H1 (cell line): ENCODE measurements at regions not wholly inside any gene's neighbourhood (a gene's known extent, or its start where the extent isn't known, plus 50 kb on each side); places are given as distances from the start of the nearest gene placed in this dataset.

Experiments used
- CTCF ChIA-PET: fragments of 300-600 bp; sonication (Branson Sonifier 250); formaldehyde crosslinking; loops from one replicate; lab custom pipeline; 2021; ENCODE audit not compliant: partially characterized antibody; lab: Charles Lee
- POLR2A ChIA-PET: fragments of 300-600 bp; sonication (Branson Sonifier 250); formaldehyde crosslinking; loops from one replicate; lab custom pipeline; 2021; ENCODE audit warnings: inconsistent platforms; ENCODE audit not compliant: partially characterized antibody; lab: Charles Lee
- DNase-seq, 2 experiments: peaks; one replicate each; pipeline versions ENCODE4 v3.0.0 to v3.0.0-alpha.2; 2010 to 2022; ENCODE audit warnings: low spot score in 2 of 2, low read depth in 1 of 2, mixed read lengths in 1 of 2
- FAIRE-seq: peaks from 2 replicates; lab custom pipeline; 2011; peaks lifted over from hg19 to GRCh38; lab: Jason Lieb, UNC
- H2AFZ ChIP-seq: 2 replicates; pipeline ENCODE4 v1.8.1; 2012; ENCODE audit warnings: low read length, inconsistent platforms
- H2AK5ac ChIP-seq: 2 replicates; pipeline ENCODE4 v1.6.1; 2013; ENCODE audit warnings: low read depth, low read length
- H2BK120ac ChIP-seq: replicated peaks from 2 replicates; pipeline ENCODE3; 2013; ENCODE audit warnings: low read depth, low read length, inconsistent platforms
- H2BK12ac ChIP-seq: 2 replicates; pipeline ENCODE4 v1.6.1; 2013; ENCODE audit warnings: low read depth, low read length
- H2BK15ac ChIP-seq: 2 replicates; pipeline ENCODE4 v1.6.1; 2013; ENCODE audit warnings: low read length
- H2BK20ac ChIP-seq: 2 replicates; pipeline ENCODE4 v1.6.1; 2013; ENCODE audit warnings: low read length
- H2BK5ac ChIP-seq: 2 replicates; pipeline ENCODE4 v1.6.1; 2013; ENCODE audit warnings: low read depth, low read length
- H3K14ac ChIP-seq: 2 replicates; pipeline ENCODE4 v1.6.1; 2013; ENCODE audit warnings: inconsistent platforms; ENCODE audit not compliant: insufficient read length
- H3K18ac ChIP-seq: 2 replicates; pipeline ENCODE4 v1.6.1; 2013; ENCODE audit warnings: low read length; ENCODE audit errors: extremely low read depth
- H3K23ac ChIP-seq: 2 replicates; pipeline ENCODE4 v1.6.1; 2013; ENCODE audit warnings: inconsistent platforms; ENCODE audit not compliant: insufficient read length
- H3K23me2 ChIP-seq: 2 replicates; pipeline ENCODE4 v1.6.1; 2013; ENCODE audit warnings: low read depth, low read length
- H3K27ac ChIP-seq: 2 replicates; pipeline ENCODE4 v1.6.1; 2011; ENCODE audit warnings: low read depth, low read length, inconsistent platforms
- H3K27me3 ChIP-seq, 4 experiments: replicated peaks in 1 of 4; 1 replicate in 1 of 4; 2 replicates in 3 of 4; pipeline versions ENCODE4 v1.6.1 to v1.8.1; 2011 to 2013; ENCODE audit warnings: low read length in 3 of 4, mild to moderate bottlenecking in 3 of 4, inconsistent platforms in 2 of 4, mixed read lengths in 2 of 4, moderate library complexity in 1 of 4; ENCODE audit not compliant: control insufficient read depth in 3 of 4, insufficient read depth in 3 of 4; ENCODE audit errors: extremely low read depth in 1 of 4
- H3K36me3 ChIP-seq, 4 experiments: 2 replicates each; pipeline versions ENCODE4 v1.6.1 to v1.8.1; 2011 to 2013; ENCODE audit warnings: mild to moderate bottlenecking in 4 of 4, low read length in 3 of 4, moderate library complexity in 2 of 4, control low read depth in 1 of 4, inconsistent platforms in 1 of 4; ENCODE audit not compliant: insufficient read depth in 4 of 4, control insufficient read depth in 2 of 4
- H3K4ac ChIP-seq: replicated peaks from 2 replicates; pipeline ENCODE3; 2013; ENCODE audit warnings: low read length, low read depth, mixed read lengths, inconsistent platforms; ENCODE audit not compliant: insufficient read length
- H3K4me1 ChIP-seq, 4 experiments: replicated peaks in 1 of 4; 1 replicate in 1 of 4; 2 replicates in 3 of 4; pipeline versions ENCODE4 v1.6.1 to v1.8.1; 2011 to 2013; ENCODE audit warnings: low read length in 3 of 4, inconsistent platforms in 2 of 4, mixed read lengths in 1 of 4; ENCODE audit not compliant: insufficient read depth in 4 of 4, control insufficient read depth in 3 of 4
- H3K4me2 ChIP-seq, 2 experiments: 2 replicates each; pipeline versions ENCODE4 v1.6.1 to v1.8.1; 2011 to 2013; ENCODE audit warnings: low read depth in 2 of 2, low read length in 2 of 2, control low read depth in 1 of 2, inconsistent platforms in 1 of 2, mild to moderate bottlenecking in 1 of 2; ENCODE audit not compliant: insufficient read depth in 1 of 2
- H3K4me3 ChIP-seq, 4 experiments: fragments of 200-600, 300-600 bp in 1 of 4; sonication (generic), shearing (Covaris generic), sonication (Bioruptor Twin) in 1 of 4; 2 replicates each; pipeline versions ENCODE4 v1.5.1 to v1.8.1; 2011 to 2016; ENCODE audit warnings: low read length in 4 of 4, low read depth in 3 of 4, control low read depth in 2 of 4, inconsistent platforms in 2 of 4, mild to moderate bottlenecking in 2 of 4, mixed read lengths in 1 of 4, moderate library complexity in 1 of 4; ENCODE audit not compliant: insufficient read depth in 2 of 4; ENCODE audit errors: extremely low read depth in 1 of 4
- H3K56ac ChIP-seq: replicated peaks from 2 replicates; pipeline ENCODE3; 2013; ENCODE audit warnings: low read depth, mild to moderate bottlenecking, mixed read lengths, low read length, inconsistent platforms; ENCODE audit not compliant: insufficient read length
- H3K79me1 ChIP-seq: 2 replicates; pipeline ENCODE4 v1.6.1; 2013; ENCODE audit warnings: low read depth, low read length, control low read depth
- H3K79me2 ChIP-seq, 2 experiments: 2 replicates each; pipeline versions ENCODE4 v1.6.1 to v1.8.1; 2012 to 2013; ENCODE audit warnings: low read length in 2 of 2, mild to moderate bottlenecking in 2 of 2, inconsistent platforms in 1 of 2; ENCODE audit not compliant: insufficient read depth in 2 of 2, control insufficient read depth in 1 of 2
- H3K9ac ChIP-seq, 4 experiments: replicated peaks in 1 of 4; 1 replicate in 1 of 4; 2 replicates in 3 of 4; pipeline versions ENCODE4 v1.6.1 to v1.8.1; 2011 to 2013; ENCODE audit warnings: low read depth in 3 of 4, low read length in 3 of 4, control low read depth in 2 of 4, mild to moderate bottlenecking in 2 of 4, moderate library complexity in 2 of 4, inconsistent platforms in 1 of 4; ENCODE audit errors: extremely low read depth in 1 of 4
- H3K9me3 ChIP-seq, 2 experiments: 2 replicates each; pipeline versions ENCODE4 v1.6.1 to v1.8.1; 2012 to 2013; ENCODE audit warnings: mild to moderate bottlenecking in 2 of 2, moderate library complexity in 2 of 2, control low read depth in 1 of 2, inconsistent platforms in 1 of 2, low read depth in 1 of 2, low read length in 1 of 2, mixed read lengths in 1 of 2; ENCODE audit not compliant: insufficient read depth in 2 of 2
- H4K20me1 ChIP-seq, 2 experiments: replicated peaks in 1 of 2; 2 replicates each; pipeline versions ENCODE3 to v1.8.1; 2011 to 2013; ENCODE audit warnings: inconsistent platforms in 2 of 2, low read length in 2 of 2, mild to moderate bottlenecking in 1 of 2; ENCODE audit not compliant: insufficient read depth in 2 of 2, control insufficient read depth in 1 of 2
- H4K5ac ChIP-seq: 2 replicates; pipeline ENCODE4 v1.6.1; 2013; ENCODE audit warnings: low read length, low read depth, mixed read lengths, inconsistent platforms; ENCODE audit not compliant: insufficient read length
- H4K8ac ChIP-seq: 2 replicates; pipeline ENCODE4 v1.8.0; 2013; ENCODE audit warnings: mild to moderate bottlenecking, moderate library complexity, low read length, inconsistent platforms; ENCODE audit not compliant: insufficient read depth; ENCODE audit errors: extremely low read depth
- H4K91ac ChIP-seq: replicated peaks from 2 replicates; pipeline ENCODE3; 2013; ENCODE audit warnings: low read length, mixed read lengths, inconsistent platforms; ENCODE audit not compliant: insufficient read length
- ASH2L ChIP-seq: fragments of 200-600, 300-600 bp; sonication (generic); IDR thresholded peaks from one replicate; pipeline ENCODE4 v1.7.1; 2017; ENCODE audit warnings: low read length
- BACH1 ChIP-seq: IDR thresholded peaks from 2 replicates; pipeline ENCODE4 v1.6.1; 2012; ENCODE audit warnings: low read length, improper control_type of control experiment
- EGR1 ChIP-seq: IDR thresholded peaks from 2 replicates; pipeline ENCODE4 v1.6.1; 2011; ENCODE audit warnings: low read depth, low read length, borderline replicate concordance
- EP300 ChIP-seq, 2 experiments: IDR thresholded peaks; 1 replicate in 1 of 2; 2 replicates in 1 of 2; pipeline ENCODE4 v1.6.1; 2011 to 2012; ENCODE audit warnings: low read depth in 2 of 2, low read length in 2 of 2, mild to moderate bottlenecking in 2 of 2, borderline replicate concordance in 1 of 2, inconsistent platforms in 1 of 2, moderate library complexity in 1 of 2
- NANOG ChIP-seq: IDR thresholded peaks from 2 replicates; pipeline ENCODE4 v1.6.1; 2011; ENCODE audit warnings: low read length, low read depth, mild to moderate bottlenecking, inconsistent platforms; ENCODE audit not compliant: insufficient read depth, poor library complexity, severe bottlenecking
- PHF8 ChIP-seq: fragments of 200-600 bp; sonication (generic); conservative IDR thresholded peaks from 2 replicates; pipeline ENCODE4 v1.7.1; 2012; ENCODE audit warnings: low read depth, mild to moderate bottlenecking, inconsistent platforms, low read length, moderate library complexity
- SAP30 ChIP-seq: fragments of 300-600 bp; sonication (generic); IDR thresholded peaks from 2 replicates; pipeline ENCODE4 v1.7.1; 2012; ENCODE audit warnings: low read length, moderate library complexity, mild to moderate bottlenecking, inconsistent platforms; ENCODE audit not compliant: insufficient read depth, insufficient replicate concordance
- SP1 ChIP-seq: IDR thresholded peaks from 2 replicates; pipeline ENCODE4 v1.6.1; 2011; ENCODE audit warnings: low read depth, low read length
- SP2 ChIP-seq: IDR thresholded peaks from 2 replicates; pipeline ENCODE4 v1.6.1; 2012; ENCODE audit warnings: mild to moderate bottlenecking, low read length, inconsistent platforms
- SP4 ChIP-seq: IDR thresholded peaks from 2 replicates; pipeline ENCODE4 v1.6.1; 2012; ENCODE audit warnings: low read length, inconsistent platforms
- SRF ChIP-seq: IDR thresholded peaks from 2 replicates; pipeline ENCODE4 v1.6.1; 2011; ENCODE audit warnings: mild to moderate bottlenecking, low read depth, low read length, moderate library complexity
- TAF1 ChIP-seq: IDR thresholded peaks from 2 replicates; pipeline ENCODE4 v1.6.1; 2011; ENCODE audit warnings: mild to moderate bottlenecking, low read depth, low read length
- TCF12 ChIP-seq: IDR thresholded peaks from 2 replicates; pipeline ENCODE4 v1.6.1; 2011; ENCODE audit warnings: low read depth, mild to moderate bottlenecking, low read length
- TEAD4 ChIP-seq: IDR thresholded peaks from 2 replicates; pipeline ENCODE4 v1.6.1; 2012; ENCODE audit warnings: low read depth, low read length, inconsistent platforms, mixed read lengths
- WGBS, 2 experiments: shearing (Covaris generic) in 1 of 2; methylation state at CpG; one replicate each; pipeline versions ENCODE4 v1.1.6 to v1.1.7; 2013 to 2015; ENCODE audit warnings: low lambda C conversion rate in 2 of 2, mixed read lengths in 2 of 2, inconsistent platforms in 1 of 2, low coverage in 1 of 2, missing lambda C conversion rate in 1 of 2; ENCODE audit not compliant: insufficient replicate concordance in 2 of 2, insufficient coverage in 1 of 2, insufficient read length in 1 of 2; ENCODE audit errors: extremely low coverage in 1 of 2, missing lambda C conversion rate in 1 of 2; 5-methylcytosine and 5-hydroxymethylcytosine counted together
- TF ChIP-seq, protein P1 (sequence below): IDR thresholded peaks from 2 replicates; pipeline ENCODE4 v1.6.1; 2011; ENCODE audit warnings: low read length, improper control_type of control experiment

DNA sequence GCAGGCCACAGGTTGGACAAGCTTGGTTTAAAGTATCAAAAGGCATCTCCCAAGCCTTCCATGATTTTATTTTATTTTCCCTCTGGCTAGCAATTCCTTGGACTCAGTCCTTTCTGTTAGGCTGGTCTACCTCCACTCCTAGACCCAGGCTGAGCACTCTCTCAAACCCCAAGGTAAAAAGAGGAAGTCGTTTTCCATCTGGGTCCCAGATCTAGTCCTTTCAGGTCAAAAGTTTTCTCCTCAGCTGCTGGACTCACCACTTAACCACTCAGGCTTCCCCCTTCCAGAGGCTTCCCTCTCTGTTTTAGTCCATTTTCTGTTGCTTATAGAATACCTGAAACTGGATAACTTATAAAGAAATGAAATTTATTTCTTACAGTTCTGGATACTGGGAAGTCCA, 252.3 kb upstream of the MKLN1 start:
- Histone ChIP-seq H2BK5ac (no peak overlapping the region), H2AK5ac (no peak overlapping the region), H3K23ac (no peak overlapping the region), H4K8ac (no peak overlapping the region), H3K18ac (no peak overlapping the region), H4K5ac (no peak overlapping the region), H3K79me2 (peaks cover 0 to 5% of the 10 kb centered on the region in 2 experiments; a peak in 1 of 4 replicates), H3K27ac (no peak overlapping the region), H2BK20ac (no peak overlapping the region), H2AFZ (no peak overlapping the region), H3K36me3 (no peaks in the 10 kb centered on the region; a peak in 2 of 8 replicates), H3K14ac (no peak overlapping the region), H3K4me2 (no peak overlapping the region), H3K79me1 (no peaks in the 10 kb centered on the region), H3K27me3 (no peaks in the 10 kb centered on the region), H3K56ac (no peak overlapping the region), H3K9ac (no peak overlapping the region), H3K4me1 (peaks cover 0 to 8% (median 2%) of the 10 kb centered on the region in 4 experiments; a peak in 2 of 7 replicates), H3K4me3 (no peak overlapping the region), H4K20me1 (peaks cover 0 to 4% of the 10 kb centered on the region in 2 experiments), H2BK12ac (no peak overlapping the region), H4K91ac (no peak overlapping the region), H2BK120ac (no peak overlapping the region), H2BK15ac (no peak overlapping the region), H3K9me3 (no peaks in the 10 kb centered on the region), H3K4ac (no peak overlapping the region), H3K23me2 (no peaks in the 10 kb centered on the region)
- 93% methylated on average over 1 of the region's 1 CpG; no CpG with 5 or more reads in 1 of the 2 experiments for WGBS, 2 experiments
- POLR2A ChIA-PET = interaction anchor here (0.6 kb wide), 1 partner anchor 224 kb away, joined by 3 read pairs; no protein-coding TSS in a partner anchor
- CTCF ChIA-PET = no interaction called here
- DNase-seq (no peak), FAIRE-seq (no peak)
- TF ChIP-seq SP1 (no peak), PHF8 (no peak), TCF12 (no peak), ASH2L (no peak), TAF1 (no peak), TEAD4 (no peak), SAP30 (no peak), NANOG (no peak), SP2 (no peak), SP4 (no peak), EGR1 (no peak), BACH1 (no peak), EP300 (IDR thresholded peaks at IDR 0.05; ENCODE audit: borderline replicate concordance in 1 of 2, low read depth in 2 of 2, low read length in 2 of 2) (no peak), SRF (no peak)
- TF ChIP-seq, protein P1, sequence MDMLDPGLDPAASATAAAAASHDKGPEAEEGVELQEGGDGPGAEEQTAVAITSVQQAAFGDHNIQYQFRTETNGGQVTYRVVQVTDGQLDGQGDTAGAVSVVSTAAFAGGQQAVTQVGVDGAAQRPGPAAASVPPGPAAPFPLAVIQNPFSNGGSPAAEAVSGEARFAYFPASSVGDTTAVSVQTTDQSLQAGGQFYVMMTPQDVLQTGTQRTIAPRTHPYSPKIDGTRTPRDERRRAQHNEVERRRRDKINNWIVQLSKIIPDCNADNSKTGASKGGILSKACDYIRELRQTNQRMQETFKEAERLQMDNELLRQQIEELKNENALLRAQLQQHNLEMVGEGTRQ = no peak
